SH-SY5Y (cell line): ENCODE measurements at regions not wholly inside any gene's neighbourhood (a gene's known extent, or its start where the extent isn't known, plus 50 kb on each side); places are given as distances from the start of the nearest gene placed in this dataset.

ENCODE experiments used
- GATA2 ChIP-seq: IDR thresholded peaks from 2 replicates; pipeline ENCODE4 v1.6.1; 2011; ENCODE audit warnings: mild to moderate bottlenecking, low read depth, low read length
- GATA3 ChIP-seq: IDR thresholded peaks from 2 replicates; pipeline ENCODE4 v1.6.1; 2011; ENCODE audit warnings: low read depth, mild to moderate bottlenecking, low read length, moderate library complexity

DNA sequence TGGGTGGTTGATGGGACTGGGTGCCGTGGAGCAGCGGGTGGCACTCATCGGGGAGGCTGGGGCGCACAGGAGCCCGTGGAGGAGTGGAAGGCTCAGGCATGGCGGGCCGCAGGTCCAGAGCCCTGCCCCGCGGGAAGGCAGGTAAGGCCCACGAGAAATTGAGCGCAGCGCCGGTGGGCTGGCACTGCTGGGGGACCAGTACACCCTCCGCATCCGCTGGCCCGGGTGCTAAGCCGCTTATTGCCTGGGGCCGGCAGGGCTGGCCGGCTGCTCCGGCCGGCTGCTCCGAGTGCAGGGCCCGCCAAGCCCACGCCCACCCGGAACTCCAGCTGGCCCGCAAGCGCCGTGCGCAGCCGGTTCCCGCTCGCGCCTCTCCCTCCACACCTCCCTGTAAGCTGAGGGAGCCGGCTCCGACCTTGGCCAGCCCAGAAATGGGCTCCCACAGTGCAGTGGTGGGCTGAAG is 85.1 kb upstream of the FAT4 start:
- TF ChIP-seq GATA2: no peak
- TF ChIP-seq GATA3: no peak
